ENCODE measurements at regions not wholly inside any gene's neighbourhood (a gene's known extent, or its start where the extent isn't known, plus 50 kb on each side); places are given as distances from the start of the nearest gene placed in this dataset.

- H3K4me3 ChIP-seq (ENCODE audit: low read depth, low read length): no peak overlapping the region
- TF ChIP-seq, protein P1, sequence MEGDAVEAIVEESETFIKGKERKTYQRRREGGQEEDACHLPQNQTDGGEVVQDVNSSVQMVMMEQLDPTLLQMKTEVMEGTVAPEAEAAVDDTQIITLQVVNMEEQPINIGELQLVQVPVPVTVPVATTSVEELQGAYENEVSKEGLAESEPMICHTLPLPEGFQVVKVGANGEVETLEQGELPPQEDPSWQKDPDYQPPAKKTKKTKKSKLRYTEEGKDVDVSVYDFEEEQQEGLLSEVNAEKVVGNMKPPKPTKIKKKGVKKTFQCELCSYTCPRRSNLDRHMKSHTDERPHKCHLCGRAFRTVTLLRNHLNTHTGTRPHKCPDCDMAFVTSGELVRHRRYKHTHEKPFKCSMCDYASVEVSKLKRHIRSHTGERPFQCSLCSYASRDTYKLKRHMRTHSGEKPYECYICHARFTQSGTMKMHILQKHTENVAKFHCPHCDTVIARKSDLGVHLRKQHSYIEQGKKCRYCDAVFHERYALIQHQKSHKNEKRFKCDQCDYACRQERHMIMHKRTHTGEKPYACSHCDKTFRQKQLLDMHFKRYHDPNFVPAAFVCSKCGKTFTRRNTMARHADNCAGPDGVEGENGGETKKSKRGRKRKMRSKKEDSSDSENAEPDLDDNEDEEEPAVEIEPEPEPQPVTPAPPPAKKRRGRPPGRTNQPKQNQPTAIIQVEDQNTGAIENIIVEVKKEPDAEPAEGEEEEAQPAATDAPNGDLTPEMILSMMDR (IDR thresholded peaks at IDR 0.05; ENCODE audit: borderline replicate concordance, insufficient read depth, low read depth, low read length): no peak
These were observed 225.8 kb downstream of the NSG2 start for GRCh38 chr5:174271316-174271715.

GRCh38 chr5:174272671-174273070 lies 227.2 kb downstream of the NSG2 start:
- TF ChIP-seq, protein P1 (IDR thresholded peaks at IDR 0.05; ENCODE audit: borderline replicate concordance, insufficient read depth, low read depth, low read length): no peak
- no peak overlapping the region for H3K4me3 ChIP-seq (ENCODE audit: low read depth, low read length)

GRCh38 chr5:174273325-174273724 lies 227.8 kb downstream of the NSG2 start:
- no peak overlapping the region for H3K4me3 ChIP-seq (ENCODE audit: low read depth, low read length)
- TF ChIP-seq, protein P1 (IDR thresholded peaks at IDR 0.05; ENCODE audit: borderline replicate concordance, insufficient read depth, low read depth, low read length): no peak

- no peak overlapping the region for H3K4me3 ChIP-seq (ENCODE audit: low read depth, low read length)
- TF ChIP-seq, protein P1 (IDR thresholded peaks at IDR 0.05; ENCODE audit: borderline replicate concordance, insufficient read depth, low read depth, low read length): no peak
These were observed 230.5 kb downstream of the NSG2 start for GRCh38 chr5:174275959-174276358.

- TF ChIP-seq, protein P1 (IDR thresholded peaks at IDR 0.05; ENCODE audit: borderline replicate concordance, insufficient read depth, low read depth, low read length): no peak
These were observed 235.7 kb downstream of the NSG2 start for GRCh38 chr5:174281089-174281760.

DNA sequence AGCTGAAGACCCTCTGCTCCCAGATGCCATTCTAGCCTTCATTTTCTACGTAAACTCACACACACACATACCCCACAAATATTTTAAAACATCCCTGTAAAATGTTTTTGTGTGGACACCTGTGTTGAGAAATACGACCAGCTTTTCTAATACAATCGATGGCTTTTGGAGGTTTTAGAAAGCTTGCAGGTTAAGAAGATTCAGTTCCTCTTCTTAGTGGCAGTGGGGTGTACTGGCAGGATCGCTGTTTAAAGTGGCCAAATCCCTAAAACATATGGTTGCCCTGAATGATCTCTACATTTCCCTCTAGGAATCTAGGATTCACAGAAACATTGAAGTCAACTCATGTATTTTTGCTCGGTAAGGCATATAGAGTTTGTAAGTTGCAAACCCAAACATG lies 236.3 kb downstream of the NSG2 start:
- TF ChIP-seq, protein P1 (IDR thresholded peaks at IDR 0.05; ENCODE audit: borderline replicate concordance, insufficient read depth, low read depth, low read length): no peak
- H3K4me3 ChIP-seq (ENCODE audit: low read depth, low read length): no peak overlapping the region

More at GRCh38 chr5:174281089-174281760, 235.7 kb downstream of the NSG2 start:
- H3K4me3 ChIP-seq (ENCODE audit: low read depth, low read length): no peak overlapping the region

DNA sequence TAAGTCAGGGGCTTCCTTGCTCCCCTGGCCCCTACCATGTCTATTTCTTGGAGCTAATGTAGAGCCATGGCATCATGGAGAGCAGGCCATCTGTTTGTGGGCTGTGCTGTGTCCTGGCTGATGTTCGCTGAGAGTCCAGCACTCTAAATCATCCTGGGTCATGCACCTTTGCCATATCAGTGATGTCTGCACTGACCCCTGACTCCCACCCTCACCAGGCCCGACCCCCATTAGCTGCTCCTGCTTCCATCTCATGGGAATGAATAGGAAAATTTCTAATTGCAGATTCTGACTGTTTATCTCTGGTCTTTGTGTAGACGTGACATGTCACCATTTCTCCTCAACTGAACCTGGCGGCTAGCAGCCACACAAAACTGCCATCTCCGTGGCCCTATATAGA lies 236.9 kb downstream of the NSG2 start:
- H3K4me3 ChIP-seq (ENCODE audit: low read depth, low read length): no peak overlapping the region
- TF ChIP-seq, protein P1 (IDR thresholded peaks at IDR 0.05; ENCODE audit: borderline replicate concordance, insufficient read depth, low read depth, low read length): no peak
